DOHH2 (cell line): ENCODE measurements at regions not wholly inside any gene's neighbourhood (a gene's known extent, or its start where the extent isn't known, plus 50 kb on each side); places are given as distances from the start of the nearest gene placed in this dataset.

ENCODE experiments used
- H3F3A ChIP-seq: fragments of 200-600 bp; sonication (generic), shearing (Covaris generic); 2 replicates; pipeline ENCODE4 v1.6.0; 2016; ENCODE audit warnings: antibody characterized with exemption, mild to moderate bottlenecking; ENCODE audit not compliant: control insufficient read depth, insufficient read depth
- H3K27ac ChIP-seq: fragments of 200-600 bp; sonication (generic); 2 replicates; pipeline ENCODE4 v1.5.1; 2014; ENCODE audit warnings: low read depth, mild to moderate bottlenecking, low read length, moderate library complexity
- H3K27me3 ChIP-seq: fragments of 200-600 bp; sonication (generic); 2 replicates; pipeline ENCODE4 v1.6.1; 2014; ENCODE audit warnings: mild to moderate bottlenecking, low read length, mixed read lengths; ENCODE audit not compliant: control insufficient read depth
- H3K36me3 ChIP-seq: fragments of 200-600 bp; sonication (generic); 2 replicates; pipeline ENCODE4 v1.6.1; 2014; ENCODE audit warnings: mild to moderate bottlenecking, low read length, moderate library complexity, mixed read lengths; ENCODE audit not compliant: control insufficient read depth
- H3K4me1 ChIP-seq: fragments of 200-600 bp; sonication (generic); 2 replicates; pipeline ENCODE4 v1.6.1; 2014; ENCODE audit warnings: mild to moderate bottlenecking, low read length, mixed read lengths; ENCODE audit not compliant: control insufficient read depth
- H3K4me2 ChIP-seq: fragments of 200-600 bp; sonication (generic); 2 replicates; pipeline ENCODE4 v1.6.0; 2014; ENCODE audit warnings: mild to moderate bottlenecking, low read length, moderate library complexity
- H3K4me3 ChIP-seq: fragments of 200-600 bp; sonication (generic); 2 replicates; pipeline ENCODE4 v1.5.1; 2014; ENCODE audit warnings: mild to moderate bottlenecking, low read length, mixed read lengths
- H3K79me2 ChIP-seq: fragments of 200-600 bp; sonication (generic); 2 replicates; pipeline ENCODE4 v1.6.1; 2014; ENCODE audit warnings: mild to moderate bottlenecking, low read length, mixed read lengths; ENCODE audit not compliant: control insufficient read depth
- H3K9me2 ChIP-seq: fragments of 200-600 bp; sonication (generic); replicated peaks from 2 replicates; pipeline ENCODE4 v1.6.1; 2014; ENCODE audit warnings: mild to moderate bottlenecking, low read length, mixed read lengths; ENCODE audit not compliant: control insufficient read depth
- H3K9me3 ChIP-seq: fragments of 200-600 bp; sonication (generic); 2 replicates; pipeline ENCODE4 v1.6.1; 2014; ENCODE audit warnings: antibody characterized with exemption, low read length, mixed read lengths; ENCODE audit not compliant: control insufficient read depth, insufficient read depth
- H4K20me1 ChIP-seq: fragments of 200-600 bp; sonication (generic); 2 replicates; pipeline ENCODE4 v1.6.0; 2014; ENCODE audit warnings: low read depth, mild to moderate bottlenecking, antibody characterized with exemption, low read length, moderate library complexity; ENCODE audit not compliant: control insufficient read depth, insufficient read depth
- CTCF ChIP-seq: fragments of 200-600 bp; sonication (generic); IDR thresholded peaks from one replicate; pipeline ENCODE4 v1.5.1; 2014; ENCODE audit warnings: antibody characterized with exemption, mild to moderate bottlenecking, low read depth, low read length; ENCODE audit not compliant: poor library complexity, severe bottlenecking
- EZH2phosphoT487 ChIP-seq: fragments of 200-600 bp; sonication (generic); IDR thresholded peaks from 2 replicates; pipeline ENCODE4 v1.6.1; 2017; ENCODE audit warnings: borderline replicate concordance, mild to moderate bottlenecking, antibody characterized with exemption, low read length, moderate library complexity, mixed read lengths

- Histone ChIP-seq H3K4me3 (no peak overlapping the region), H3K27me3 (no peaks in the 10 kb centered on the region), H3K9me3 (no peaks in the 10 kb centered on the region), H3K9me2 (no peaks in the 10 kb centered on the region), H3K4me2 (no peak overlapping the region), H3K79me2 (no peaks in the 10 kb centered on the region), H3K36me3 (no peaks in the 10 kb centered on the region), H3F3A (no peaks in the 10 kb centered on the region), H3K4me1 (no peaks in the 10 kb centered on the region), H3K27ac (no peak overlapping the region), H4K20me1 (no peaks in the 10 kb centered on the region)
- TF ChIP-seq CTCF (no peak), EZH2phosphoT487 (no peak)
Observed at GRCh38 chr1:69256036-69256435, 311.7 kb upstream of the LRRC7 start.

GRCh38 chr1:69258842-69259241 is 308.9 kb upstream of the LRRC7 start:
- Histone ChIP-seq H3F3A (no peaks in the 10 kb centered on the region), H3K36me3 (no peaks in the 10 kb centered on the region), H3K79me2 (no peaks in the 10 kb centered on the region), H3K9me2 (no peaks in the 10 kb centered on the region), H3K9me3 (no peaks in the 10 kb centered on the region), H3K4me2 (no peak overlapping the region), H4K20me1 (no peaks in the 10 kb centered on the region), H3K4me3 (no peak overlapping the region), H3K27me3 (no peaks in the 10 kb centered on the region), H3K27ac (no peak overlapping the region), H3K4me1 (no peaks in the 10 kb centered on the region)
- TF ChIP-seq EZH2phosphoT487 (no peak), CTCF (no peak)

GRCh38 chr1:69263921-69264391 is 303.8 kb upstream of the LRRC7 start:
- Histone ChIP-seq H3K79me2 (no peaks in the 10 kb centered on the region), H3K27me3 (no peaks in the 10 kb centered on the region), H3K27ac (no peak overlapping the region), H3K36me3 (no peaks in the 10 kb centered on the region), H3K4me3 (no peak overlapping the region), H3K9me2 (no peaks in the 10 kb centered on the region), H3F3A (no peaks in the 10 kb centered on the region), H3K4me2 (no peak overlapping the region), H4K20me1 (no peaks in the 10 kb centered on the region), H3K4me1 (peaks cover 7% of the 10 kb centered on the region), H3K9me3 (no peaks in the 10 kb centered on the region)
- TF ChIP-seq EZH2phosphoT487 (no peak), CTCF (no peak)

GRCh38 chr1:69269491-69269890 is 298.2 kb upstream of the LRRC7 start:
- Histone ChIP-seq H3F3A (no peaks in the 10 kb centered on the region), H3K79me2 (no peaks in the 10 kb centered on the region), H3K9me3 (no peaks in the 10 kb centered on the region), H3K27ac (no peak overlapping the region), H3K36me3 (no peaks in the 10 kb centered on the region), H3K9me2 (no peaks in the 10 kb centered on the region), H4K20me1 (no peaks in the 10 kb centered on the region), H3K4me3 (no peak overlapping the region), H3K27me3 (no peaks in the 10 kb centered on the region), H3K4me1 (peaks cover 1% of the 10 kb centered on the region), H3K4me2 (no peak overlapping the region)
- TF ChIP-seq CTCF (no peak), EZH2phosphoT487 (no peak)
